T-helper 1 cell treated with Interleukin-12 subunit alpha and Interleukin-12 subunit beta and Interleukin-4 antibody, amounts not matched to agents 30 ng/mL and 1 ng/mL, for 36 hours (primary cell): ENCODE measurements at regions not wholly inside any gene's neighbourhood (a gene's known extent, or its start where the extent isn't known, plus 50 kb on each side); places are given as distances from the start of the nearest gene placed in this dataset.

Experiments used
- intact Hi-C: fragments of 100-400 bp; cut with micrococcal nuclease; formaldehyde crosslinking; loops from one replicate; pipeline ENCODE4 v1.15.1; 2024

- intact Hi-C loops, result no loop called here
These were observed 662.6 kb downstream of the BCKDHB start for GRCh38 chr6:80769106-80769505.

GRCh38 chr6:80767808-80768207 lies 661.3 kb downstream of the BCKDHB start:
- intact Hi-C loops, result no loop called here

GRCh38 chr6:80744213-80744612 lies 637.7 kb downstream of the BCKDHB start:
- intact Hi-C loops, result no loop called here

- intact Hi-C loops, result no loop called here
These were observed 636.0 kb downstream of the BCKDHB start for GRCh38 chr6:80742481-80742880.

- intact Hi-C loops, result no loop called here
These were observed 627.2 kb downstream of the BCKDHB start for GRCh38 chr6:80733641-80734040.

- intact Hi-C loops, result no loop called here
These were observed 622.4 kb downstream of the BCKDHB start for GRCh38 chr6:80728830-80729229.

GRCh38 chr6:80728101-80728750 lies 621.8 kb downstream of the BCKDHB start:
- intact Hi-C loops, result no loop called here

- intact Hi-C loops, result no loop called here
These were observed 618.9 kb downstream of the BCKDHB start for GRCh38 chr6:80725156-80725930.

- intact Hi-C loops, result no loop called here
These were observed 614.4 kb downstream of the BCKDHB start for GRCh38 chr6:80720824-80721223.

GRCh38 chr6:80714513-80714912 lies 608.0 kb downstream of the BCKDHB start:
- intact Hi-C loops, result no loop called here

GRCh38 chr6:80698459-80698858 lies 592.0 kb downstream of the BCKDHB start:
- intact Hi-C loops, result no loop called here

- intact Hi-C loops, result no loop called here
These were observed 589.8 kb downstream of the BCKDHB start for GRCh38 chr6:80696268-80696667.

- intact Hi-C loops, result no loop called here
These were observed 584.2 kb downstream of the BCKDHB start for GRCh38 chr6:80690551-80691131.

GRCh38 chr6:80689716-80690395 lies 583.4 kb downstream of the BCKDHB start:
- intact Hi-C loops, result no loop called here

- intact Hi-C loops, result no loop called here
These were observed 573.5 kb downstream of the BCKDHB start for GRCh38 chr6:80679992-80680391.

- intact Hi-C loops, result no loop called here
These were observed 569.9 kb downstream of the BCKDHB start for GRCh38 chr6:80676386-80676785.

- intact Hi-C loops, result no loop called here
These were observed 568.2 kb downstream of the BCKDHB start for GRCh38 chr6:80674669-80675068.

- intact Hi-C loops, result no loop called here
These were observed 566.9 kb downstream of the BCKDHB start for GRCh38 chr6:80673367-80673766.

- intact Hi-C loops, result no loop called here
These were observed 560.5 kb downstream of the BCKDHB start for GRCh38 chr6:80667006-80667405.

GRCh38 chr6:80658926-80659325 lies 552.5 kb downstream of the BCKDHB start:
- intact Hi-C loops, result no loop called here

- intact Hi-C loops, result no loop called here
These were observed 540.7 kb downstream of the BCKDHB start for GRCh38 chr6:80647156-80647555.

- intact Hi-C loops, result no loop called here
These were observed 537.4 kb downstream of the BCKDHB start for GRCh38 chr6:80643881-80644280.
